HG02981 (cell line): ENCODE measurements at regions not wholly inside any gene's neighbourhood (a gene's known extent, or its start where the extent isn't known, plus 50 kb on each side); places are given as distances from the start of the nearest gene placed in this dataset.

ENCODE experiments used
- ATAC-seq: cut with Tn5 transposase; IDR thresholded peaks from one replicate; pipeline ENCODE4 v1.9.1; 2021; ENCODE audit warnings: mild to moderate bottlenecking, moderate library complexity; ENCODE audit not compliant: unreplicated experiment

GRCh38 chr6:164183556-164184123, 769.1 kb downstream of the QKI start:
- ATAC-seq, result no peak

GRCh38 chr6:164178679-164179332, 764.3 kb downstream of the QKI start:
- no peak for ATAC-seq

DNA sequence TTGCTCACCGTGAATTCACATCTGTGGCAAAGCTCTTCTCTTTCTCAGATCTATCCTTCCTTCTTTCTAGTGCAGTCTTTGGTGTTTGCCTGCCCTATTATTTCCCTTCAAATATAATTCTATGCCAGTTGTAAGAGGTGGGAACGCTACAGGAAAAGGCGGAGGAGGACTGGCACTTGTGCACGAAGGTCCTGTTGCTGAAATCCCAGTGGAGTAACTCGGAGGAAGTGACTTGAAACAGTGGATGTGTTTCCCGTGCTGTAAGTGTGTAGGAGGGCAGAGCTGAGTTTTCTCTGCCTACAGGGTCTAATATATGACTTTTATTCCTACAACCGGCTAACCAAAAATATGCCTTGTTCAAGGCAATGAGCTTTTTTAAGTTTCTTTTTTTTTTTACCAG, 754.8 kb downstream of the QKI start:
- ATAC-seq, result no peak

GRCh38 chr6:164168595-164168994, 754.1 kb downstream of the QKI start:
- ATAC-seq, result no peak

- ATAC-seq, result no peak
These were observed 753.4 kb downstream of the QKI start for GRCh38 chr6:164167873-164168405.

GRCh38 chr6:164166996-164167395, 752.5 kb downstream of the QKI start:
- ATAC-seq, result no peak

GRCh38 chr6:164166515-164166914, 752.0 kb downstream of the QKI start:
- no peak for ATAC-seq

DNA sequence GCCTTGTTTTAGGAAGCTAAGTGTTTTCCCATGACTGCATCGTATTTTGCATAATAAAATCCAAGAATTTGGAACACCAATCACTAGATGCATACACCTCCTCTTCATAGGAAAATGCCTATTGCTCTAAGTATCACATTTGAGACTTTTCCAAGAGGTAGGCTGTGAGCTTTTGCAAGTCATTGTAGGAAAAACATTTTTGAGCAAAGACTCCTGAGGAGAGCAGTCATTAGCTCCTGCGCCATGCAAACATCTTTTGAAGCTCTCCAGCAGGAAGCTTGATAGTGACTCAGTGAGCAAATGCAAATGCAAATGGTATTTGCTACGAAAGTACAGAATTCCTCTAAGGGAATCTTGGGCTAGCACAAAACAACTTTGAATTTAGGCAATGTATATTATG, 750.4 kb downstream of the QKI start:
- no peak for ATAC-seq

DNA sequence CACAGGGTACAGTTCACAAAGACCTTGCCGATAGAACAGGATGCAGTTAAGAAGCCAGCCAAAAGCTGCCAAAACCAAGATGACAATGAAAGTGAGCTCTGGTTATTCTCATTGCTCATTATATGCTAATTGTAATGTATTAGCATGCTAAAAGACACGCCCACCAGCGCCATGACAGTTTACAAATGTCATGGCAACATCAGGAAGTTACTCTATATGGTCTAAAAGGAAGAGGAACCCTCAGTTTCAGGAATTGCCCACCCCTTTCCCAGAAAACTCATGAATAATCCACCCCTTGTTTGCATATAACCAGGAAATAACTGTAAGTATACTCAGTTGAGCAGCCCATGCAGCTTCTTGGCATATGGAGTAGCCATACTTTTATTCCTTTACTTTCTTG, 748.7 kb downstream of the QKI start:
- ATAC-seq, result no peak

GRCh38 chr6:164159061-164159460, 744.5 kb downstream of the QKI start:
- no peak for ATAC-seq

DNA sequence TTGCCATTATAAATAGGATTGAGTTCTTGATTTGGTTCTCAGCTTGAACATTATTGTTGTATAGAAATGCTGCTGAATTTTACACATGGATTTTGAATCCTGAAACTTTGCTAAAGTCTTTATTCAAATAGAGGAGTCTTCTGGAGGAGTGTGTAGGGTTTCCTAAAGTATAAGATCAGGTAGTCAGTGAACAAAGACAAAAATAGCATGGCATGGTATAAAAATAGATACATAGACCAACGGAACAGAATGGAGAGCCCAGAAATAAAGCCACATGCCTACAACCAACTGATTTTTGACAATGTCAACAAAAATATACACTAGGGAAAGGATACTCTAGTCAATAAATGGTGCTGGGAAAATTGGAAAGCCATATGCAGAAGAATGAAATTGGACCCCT, 740.1 kb downstream of the QKI start:
- no peak for ATAC-seq

GRCh38 chr6:164152611-164153010, 738.1 kb downstream of the QKI start:
- ATAC-seq, result no peak

DNA sequence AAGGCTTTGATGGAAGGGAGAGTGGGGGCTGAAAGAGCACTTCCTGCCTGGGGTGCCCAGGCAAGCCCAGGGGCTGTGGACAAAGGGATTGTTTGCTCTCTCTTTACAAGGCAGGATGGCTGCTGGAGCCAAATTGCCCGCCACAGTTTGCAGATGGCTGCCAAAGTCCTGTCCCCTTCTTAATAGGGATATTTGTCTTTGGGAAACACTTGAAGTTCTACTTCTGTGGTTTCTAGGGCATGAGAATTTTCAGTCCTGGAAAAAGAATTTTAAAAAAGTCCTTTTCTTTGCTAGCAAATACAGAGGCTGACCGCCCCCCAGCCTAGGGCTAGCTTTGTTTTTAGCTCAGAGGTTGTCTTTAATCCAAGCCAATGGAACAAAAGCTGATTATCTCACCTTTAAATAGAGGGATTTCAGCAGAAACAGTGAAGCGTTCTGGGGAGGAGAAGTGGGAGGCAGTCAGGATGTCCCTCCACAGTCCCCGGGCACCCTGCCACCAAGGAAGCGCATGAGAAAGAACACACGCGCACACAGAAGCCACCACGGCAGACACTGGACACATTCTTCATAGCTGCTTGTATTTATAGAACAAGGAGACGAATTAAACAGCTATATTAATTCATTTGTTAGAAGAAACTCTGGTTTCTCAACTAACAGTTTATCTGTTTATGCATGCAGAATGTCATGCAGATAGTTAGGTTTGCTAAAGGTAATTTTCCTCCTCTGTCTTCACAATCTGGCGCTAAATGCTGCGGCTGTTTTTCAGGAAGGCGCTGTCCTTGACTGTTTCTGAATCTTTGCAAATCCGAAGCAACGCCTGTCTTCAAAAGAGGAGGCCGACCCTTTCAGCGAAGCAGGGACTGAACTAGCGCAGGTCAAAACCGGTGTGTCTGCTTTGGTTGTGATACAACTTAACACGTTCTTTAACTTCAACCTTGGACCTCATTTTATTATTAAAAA, 736.9 kb downstream of the QKI start:
- no peak for ATAC-seq

- no peak for ATAC-seq
These were observed 735.7 kb downstream of the QKI start for GRCh38 chr6:164150232-164150631.

DNA sequence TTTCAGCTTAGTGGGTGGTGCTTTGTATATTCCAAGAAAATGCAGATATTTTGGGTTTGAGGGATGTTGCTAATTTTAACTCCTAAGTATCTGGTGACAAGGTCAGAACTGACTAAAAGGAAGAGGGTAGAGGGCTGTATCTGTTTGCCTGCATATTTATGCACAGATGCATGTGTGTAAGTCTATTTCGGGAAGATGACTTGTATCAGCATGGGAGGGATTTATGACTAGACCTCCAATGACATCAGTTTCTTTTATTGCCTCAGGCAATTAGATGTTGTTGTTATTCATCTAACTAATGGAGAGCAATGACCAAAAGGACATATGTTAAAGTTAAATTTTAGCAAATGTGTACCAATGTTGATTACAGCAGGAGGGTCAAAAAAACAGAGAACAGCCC, 734.3 kb downstream of the QKI start:
- no peak for ATAC-seq

GRCh38 chr6:164144316-164144715, 729.8 kb downstream of the QKI start:
- no peak for ATAC-seq

DNA sequence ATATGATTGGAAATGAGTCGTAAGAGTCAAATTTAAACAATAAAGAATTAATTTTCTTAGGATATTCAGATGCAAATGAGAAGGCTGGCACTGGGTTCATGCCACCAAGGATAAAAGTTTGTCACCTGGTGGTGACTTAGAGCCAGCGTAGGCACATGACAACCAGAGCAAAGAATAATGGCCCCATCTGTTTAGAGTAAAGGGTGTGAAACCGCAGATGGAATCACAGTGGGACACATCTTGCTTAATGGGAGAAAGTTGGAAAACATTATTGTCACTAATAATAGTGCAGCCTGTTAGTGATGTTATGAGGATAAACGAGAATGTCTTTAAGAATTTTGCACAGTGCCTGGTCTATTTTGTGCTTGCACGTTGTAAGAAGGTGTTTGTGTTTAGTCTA, 727.8 kb downstream of the QKI start:
- no peak for ATAC-seq

DNA sequence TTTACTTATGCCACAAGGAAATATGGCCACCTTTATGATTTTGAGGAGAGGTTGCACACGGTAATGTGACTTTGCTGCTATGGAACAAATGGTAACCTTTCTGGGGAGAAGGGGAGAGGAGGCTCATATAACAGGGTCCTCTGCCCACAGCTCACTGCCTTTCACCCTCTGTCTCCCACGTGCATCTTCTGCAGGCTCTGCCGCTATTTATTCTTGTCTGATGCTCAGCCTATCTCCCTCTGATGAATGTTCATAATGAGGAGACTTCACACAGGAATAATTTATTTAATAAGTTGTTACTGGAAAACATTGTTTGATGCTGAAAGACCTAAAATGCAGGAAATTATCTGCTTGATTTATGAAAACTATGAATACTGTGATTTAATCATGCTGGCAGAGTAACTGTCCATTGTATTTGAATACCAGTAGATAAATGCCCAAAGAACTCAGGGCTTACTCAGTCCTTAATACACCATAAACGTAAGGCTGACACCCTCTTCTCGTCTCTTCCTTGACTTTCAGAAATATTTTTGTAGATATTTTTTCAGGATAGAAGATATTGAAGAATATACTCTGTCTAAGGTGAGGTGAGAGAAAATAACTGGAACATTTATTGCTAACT, 721.1 kb downstream of the QKI start:
- ATAC-seq, result no peak

GRCh38 chr6:164133095-164133494, 718.6 kb downstream of the QKI start:
- ATAC-seq, result no peak

GRCh38 chr6:164130585-164130984, 716.1 kb downstream of the QKI start:
- ATAC-seq, result no peak

GRCh38 chr6:164130151-164130550, 715.6 kb downstream of the QKI start:
- ATAC-seq, result no peak
